ENCODE measurements at regions not wholly inside any gene's neighbourhood (a gene's known extent, or its start where the extent isn't known, plus 50 kb on each side); places are given as distances from the start of the nearest gene placed in this dataset.

- no CpG with 5 or more reads among the region's 3 CpGs for WGBS, 2 experiments (ENCODE audit: extremely low coverage in 2 of 2, insufficient read length in 1 of 2)
- Histone ChIP-seq H3K27ac (ENCODE audit: insufficient read depth, low read length) (no peak overlapping the region), H2BK5ac (ENCODE audit: low read depth, low read length, poor library complexity, severe bottlenecking) (peak overlapping the region; percentile 66), H3K4me2 (ENCODE audit: low read depth, low read length) (no peak overlapping the region; the same call in 1 of the 2 replicates), H3K9ac (ENCODE audit: low read depth, low read length) (no peak overlapping the region), H3K18ac (ENCODE audit: low read depth, low read length) (peak overlapping the region; percentile 83; the same call in 1 of the 2 replicates), H3K4me3 (ENCODE audit: insufficient read depth, low read depth, low read length) (no peak overlapping the region), H2BK15ac (ENCODE audit: low read depth, low read length) (0 out of 3 replicates have a peak overlapping the region, but pooled peaks have one; percentile 47), H3K56ac (ENCODE audit: extremely low read depth, insufficient read depth, low read length) (no peak overlapping the region), H2AFZ (replicated peaks; ENCODE audit: low read length, poor library complexity) (no peak overlapping the region), H3K9me1 (ENCODE audit: insufficient read depth, low read length) (no peaks in the 10 kb centered on the region), H2BK120ac (ENCODE audit: low read depth, low read length) (peak overlapping the region; percentile 73; the same call in 1 of the 2 replicates), H2BK20ac (ENCODE audit: low read depth, low read length) (peak overlapping the region; percentile 79; the same call in 1 of the 2 replicates), H3K14ac (replicated peaks; ENCODE audit: low read depth, low read length) (no peak overlapping the region), H4K91ac (ENCODE audit: insufficient read depth, low read depth, low read length) (no peak overlapping the region), H3K9me3 (ENCODE audit: control insufficient read depth, insufficient read depth, low read length) (no peaks in the 10 kb centered on the region), H2AK9ac (replicated peaks; ENCODE audit: low read depth, low read length, poor library complexity) (no peak overlapping the region), H3K4me1 (ENCODE audit: control insufficient read depth, insufficient read depth, low read length) (peaks cover 5% of the 10 kb centered on the region; the same call in 1 of the 2 replicates), H3K79me1 (ENCODE audit: low read depth in 1 of 2, low read length in 2 of 2) (no peaks in the 10 kb centered on the region), H3K36me3 (ENCODE audit: control insufficient read depth, insufficient read depth, low read length) (no peaks in the 10 kb centered on the region), H3K4ac (ENCODE audit: low read depth, low read length) (peak overlapping the region; percentile 46; the same call in 1 of the 2 replicates), H3K27me3 (ENCODE audit: control insufficient read depth, insufficient read depth, low read length) (no peaks in the 10 kb centered on the region), H4K5ac (ENCODE audit: low read depth, low read length) (no peak overlapping the region), H3K23ac (ENCODE audit: low read depth, low read length) (no peak overlapping the region), H4K8ac (ENCODE audit: low read depth in 2 of 2, low read length in 2 of 2) (peak overlapping the region in 1 of 2 experiments; percentile 63; a peak in 2 of 4 replicates), H4K20me1 (ENCODE audit: insufficient read depth, low read length) (no peaks in the 10 kb centered on the region), H2AK5ac (ENCODE audit: low read depth, low read length) (no peak overlapping the region)
- ATAC-seq (ENCODE audit: low read depth) (peak; percentile 74), DNase-seq (peak; percentile 71)
- ChIA-PET POLR2A (ENCODE audit: unreplicated experiment) (no interaction called here), CTCF (interaction anchor here (0.5 kb wide), 1 partner anchor 282 kb away, joined by 3 read pairs; no protein-coding TSS in a partner anchor)
- dilution Hi-C loops (cut with HindIII; ENCODE audit: low sequenced_read_pairs, unreplicated experiment) (no loop called here), in situ Hi-C loops (cut with MboI; ENCODE audit: low sequenced_read_pairs) (no loop called here), intact Hi-C loops (cut with micrococcal nuclease) (no loop called here)
- TF ChIP-seq MAFK (IDR thresholded peaks at IDR 0.05; ENCODE audit: low read depth, low read length) = no peak
- TF ChIP-seq POLR2A (IDR thresholded peaks at IDR 0.05; ENCODE audit: low read depth, low read length) = no peak
- BruUV-seq (replicated peaks) = no TSS peak
These were observed 716.6 kb upstream of the FZD8 start for GRCh38 chr10:36358736-36359135.

Data from IMR-90 (cell line).